ENCODE measurements at regions not wholly inside any gene's neighbourhood (a gene's known extent, or its start where the extent isn't known, plus 50 kb on each side); places are given as distances from the start of the nearest gene placed in this dataset.

DNA sequence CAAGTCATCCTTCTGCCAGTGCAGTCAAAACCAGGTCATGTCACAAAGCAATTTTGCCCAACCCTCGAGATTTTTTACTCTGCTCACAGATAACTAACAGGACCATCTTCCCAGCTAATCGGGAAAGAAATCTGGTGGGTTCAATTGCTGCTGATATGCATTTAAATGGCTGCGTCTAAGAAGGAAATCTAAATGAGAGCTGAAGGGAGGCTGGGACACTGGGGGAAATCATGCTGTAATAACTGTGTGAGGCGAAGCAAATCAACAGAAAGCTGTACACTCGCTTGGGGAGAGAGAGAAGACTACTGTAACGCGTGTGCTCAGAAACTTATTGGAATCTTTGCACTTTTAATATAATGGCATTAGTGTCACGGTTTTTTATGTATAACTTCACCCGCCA, 535.0 kb downstream of the CDK5RAP2 start:
- H3K36me3 Mint-ChIP-seq, result 0 out of 2 replicates have a peak, but pooled peaks cover 2% of the 10 kb centered on the region
- ATAC-seq (no peak), DNase-seq (ENCODE audit: low spot score) (no peak)
- no peak overlapping the region for H3K4me3 Mint-ChIP-seq
- no peaks in the 10 kb centered on the region for H3K27me3 Mint-ChIP-seq (ENCODE audit: low read depth)
- ChIA-PET CTCF (no interaction called here), POLR2A (interaction anchor here (0.8 kb wide), 1 partner anchor 18 kb away, joined by 3 read pairs; no protein-coding TSS in a partner anchor)
- TF ChIP-seq FOXP1 (CRISPR knock-in tag; IDR thresholded peaks at IDR 0.05; ENCODE audit: borderline replicate concordance), result no peak
- no peak for TF ChIP-seq AFF4 (CRISPR knock-in tag; IDR thresholded peaks at IDR 0.05; ENCODE audit: borderline replicate concordance)
- no peak for TF ChIP-seq ELF4 (CRISPR knock-in tag; IDR thresholded peaks at IDR 0.05; ENCODE audit: low read depth)
- no peak for TF ChIP-seq TEAD4 (CRISPR knock-in tag; IDR thresholded peaks at IDR 0.05)
- TF ChIP-seq USF1 (CRISPR knock-in tag; IDR thresholded peaks at IDR 0.05), result no peak
- TF ChIP-seq, protein P1, sequence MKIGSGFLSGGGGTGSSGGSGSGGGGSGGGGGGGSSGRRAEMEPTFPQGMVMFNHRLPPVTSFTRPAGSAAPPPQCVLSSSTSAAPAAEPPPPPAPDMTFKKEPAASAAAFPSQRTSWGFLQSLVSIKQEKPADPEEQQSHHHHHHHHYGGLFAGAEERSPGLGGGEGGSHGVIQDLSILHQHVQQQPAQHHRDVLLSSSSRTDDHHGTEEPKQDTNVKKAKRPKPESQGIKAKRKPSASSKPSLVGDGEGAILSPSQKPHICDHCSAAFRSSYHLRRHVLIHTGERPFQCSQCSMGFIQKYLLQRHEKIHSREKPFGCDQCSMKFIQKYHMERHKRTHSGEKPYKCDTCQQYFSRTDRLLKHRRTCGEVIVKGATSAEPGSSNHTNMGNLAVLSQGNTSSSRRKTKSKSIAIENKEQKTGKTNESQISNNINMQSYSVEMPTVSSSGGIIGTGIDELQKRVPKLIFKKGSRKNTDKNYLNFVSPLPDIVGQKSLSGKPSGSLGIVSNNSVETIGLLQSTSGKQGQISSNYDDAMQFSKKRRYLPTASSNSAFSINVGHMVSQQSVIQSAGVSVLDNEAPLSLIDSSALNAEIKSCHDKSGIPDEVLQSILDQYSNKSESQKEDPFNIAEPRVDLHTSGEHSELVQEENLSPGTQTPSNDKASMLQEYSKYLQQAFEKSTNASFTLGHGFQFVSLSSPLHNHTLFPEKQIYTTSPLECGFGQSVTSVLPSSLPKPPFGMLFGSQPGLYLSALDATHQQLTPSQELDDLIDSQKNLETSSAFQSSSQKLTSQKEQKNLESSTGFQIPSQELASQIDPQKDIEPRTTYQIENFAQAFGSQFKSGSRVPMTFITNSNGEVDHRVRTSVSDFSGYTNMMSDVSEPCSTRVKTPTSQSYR (CRISPR knock-in tag; IDR thresholded peaks at IDR 0.05), result no peak
- no peak for TF ChIP-seq ZNF416 (CRISPR knock-in tag; IDR thresholded peaks at IDR 0.05)
- TF ChIP-seq, protein P2, sequence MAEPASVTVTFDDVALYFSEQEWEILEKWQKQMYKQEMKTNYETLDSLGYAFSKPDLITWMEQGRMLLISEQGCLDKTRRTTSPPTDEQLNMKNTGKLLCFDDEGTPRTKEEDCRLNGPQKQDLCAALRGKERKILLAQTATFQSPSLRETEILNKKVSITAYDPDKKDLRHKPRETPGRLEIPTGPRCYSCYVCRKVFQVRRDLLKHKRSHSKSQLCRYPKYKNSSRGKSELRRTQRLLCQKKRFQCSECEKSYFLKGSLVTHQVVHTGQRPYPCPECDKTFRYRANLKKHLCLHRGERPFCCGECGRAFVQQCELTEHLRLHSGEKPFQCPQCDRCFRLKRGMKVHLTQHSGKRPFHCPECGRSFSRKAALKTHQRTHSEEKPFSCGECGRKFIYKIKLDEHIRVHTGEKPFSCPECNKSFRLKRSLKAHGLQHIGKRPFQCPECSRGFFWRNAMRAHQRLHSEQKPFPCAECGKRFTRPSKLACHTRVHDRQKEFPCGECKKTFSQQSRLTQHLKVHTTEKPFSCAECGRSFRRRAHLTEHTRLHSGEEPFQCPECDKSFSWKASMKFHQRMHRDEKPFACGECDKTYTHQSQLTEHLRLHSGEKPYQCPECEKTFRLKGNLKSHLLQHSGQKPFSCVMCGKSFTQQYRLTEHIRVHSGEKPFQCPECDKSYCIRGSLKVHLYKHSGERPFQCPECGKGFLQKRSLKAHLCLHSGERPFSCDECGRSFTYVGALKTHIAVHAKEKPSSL (CRISPR knock-in tag; conservative IDR thresholded peaks at IDR 0.05), result no peak
- no peak for TF ChIP-seq MXD4 (CRISPR knock-in tag; IDR thresholded peaks at IDR 0.05; ENCODE audit: borderline replicate concordance)
- TF ChIP-seq, protein P3, sequence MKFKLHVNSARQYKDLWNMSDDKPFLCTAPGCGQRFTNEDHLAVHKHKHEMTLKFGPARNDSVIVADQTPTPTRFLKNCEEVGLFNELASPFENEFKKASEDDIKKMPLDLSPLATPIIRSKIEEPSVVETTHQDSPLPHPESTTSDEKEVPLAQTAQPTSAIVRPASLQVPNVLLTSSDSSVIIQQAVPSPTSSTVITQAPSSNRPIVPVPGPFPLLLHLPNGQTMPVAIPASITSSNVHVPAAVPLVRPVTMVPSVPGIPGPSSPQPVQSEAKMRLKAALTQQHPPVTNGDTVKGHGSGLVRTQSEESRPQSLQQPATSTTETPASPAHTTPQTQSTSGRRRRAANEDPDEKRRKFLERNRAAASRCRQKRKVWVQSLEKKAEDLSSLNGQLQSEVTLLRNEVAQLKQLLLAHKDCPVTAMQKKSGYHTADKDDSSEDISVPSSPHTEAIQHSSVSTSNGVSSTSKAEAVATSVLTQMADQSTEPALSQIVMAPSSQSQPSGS (CRISPR knock-in tag; IDR thresholded peaks at IDR 0.05; ENCODE audit: borderline replicate concordance, low read depth), result no peak
- TF ChIP-seq ZNF138 (CRISPR knock-in tag; conservative IDR thresholded peaks at IDR 0.05), result no peak
- no peak for TF ChIP-seq NFATC4 (CRISPR knock-in tag; IDR thresholded peaks at IDR 0.05)
- no peak for TF ChIP-seq TEAD1 (CRISPR knock-in tag; IDR thresholded peaks at IDR 0.05)
- H3K27ac Mint-ChIP-seq, result no peak overlapping the region
- peaks cover 7% of the 10 kb centered on the region for H3K9me3 Mint-ChIP-seq
- H3K4me1 Mint-ChIP-seq, result peaks cover 9% of the 10 kb centered on the region

DNA sequence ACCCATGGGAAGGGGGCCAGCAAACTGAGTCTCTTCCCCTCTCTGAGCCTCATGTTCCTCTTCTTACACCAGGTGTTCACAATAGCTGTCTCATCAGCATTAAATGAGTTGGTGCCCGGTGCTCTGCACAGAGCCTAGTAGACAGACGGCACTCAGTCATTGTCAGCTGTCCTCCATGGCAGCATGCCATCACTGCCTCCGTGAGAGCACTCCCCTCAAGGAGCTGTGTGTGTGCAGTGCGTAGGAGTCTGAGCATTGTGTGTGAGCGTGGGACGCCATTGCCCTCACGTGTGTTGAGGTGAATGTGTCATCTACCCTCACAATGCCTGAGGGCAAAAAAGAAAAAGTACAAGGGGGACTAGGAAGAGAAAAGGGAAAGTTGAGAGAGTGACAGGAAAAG, 536.5 kb downstream of the CDK5RAP2 start:
- 0 out of 2 replicates have a peak, but pooled peaks cover 2% of the 10 kb centered on the region for H3K36me3 Mint-ChIP-seq
- DNase-seq (ENCODE audit: low spot score) (no peak), ATAC-seq (no peak)
- H3K27me3 Mint-ChIP-seq (ENCODE audit: low read depth), result no peaks in the 10 kb centered on the region
- H3K4me1 Mint-ChIP-seq, result peaks cover 24% of the 10 kb centered on the region
- CTCF ChIA-PET, result no interaction called here
- POLR2A ChIA-PET, result no interaction called here
- H3K27ac Mint-ChIP-seq, result no peak overlapping the region
- TF ChIP-seq PRRX2 (CRISPR knock-in tag; IDR thresholded peaks at IDR 0.05) (no peak), USF1 (CRISPR knock-in tag; IDR thresholded peaks at IDR 0.05) (no peak), TCF7 (CRISPR knock-in tag; IDR thresholded peaks at IDR 0.05; ENCODE audit: low read depth) (no peak), NFYB (CRISPR knock-in tag; conservative IDR thresholded peaks at IDR 0.05; ENCODE audit: low read depth) (no peak)
- TF ChIP-seq, protein P1 (CRISPR knock-in tag; IDR thresholded peaks at IDR 0.05), result no peak
- TF ChIP-seq, protein P4, sequence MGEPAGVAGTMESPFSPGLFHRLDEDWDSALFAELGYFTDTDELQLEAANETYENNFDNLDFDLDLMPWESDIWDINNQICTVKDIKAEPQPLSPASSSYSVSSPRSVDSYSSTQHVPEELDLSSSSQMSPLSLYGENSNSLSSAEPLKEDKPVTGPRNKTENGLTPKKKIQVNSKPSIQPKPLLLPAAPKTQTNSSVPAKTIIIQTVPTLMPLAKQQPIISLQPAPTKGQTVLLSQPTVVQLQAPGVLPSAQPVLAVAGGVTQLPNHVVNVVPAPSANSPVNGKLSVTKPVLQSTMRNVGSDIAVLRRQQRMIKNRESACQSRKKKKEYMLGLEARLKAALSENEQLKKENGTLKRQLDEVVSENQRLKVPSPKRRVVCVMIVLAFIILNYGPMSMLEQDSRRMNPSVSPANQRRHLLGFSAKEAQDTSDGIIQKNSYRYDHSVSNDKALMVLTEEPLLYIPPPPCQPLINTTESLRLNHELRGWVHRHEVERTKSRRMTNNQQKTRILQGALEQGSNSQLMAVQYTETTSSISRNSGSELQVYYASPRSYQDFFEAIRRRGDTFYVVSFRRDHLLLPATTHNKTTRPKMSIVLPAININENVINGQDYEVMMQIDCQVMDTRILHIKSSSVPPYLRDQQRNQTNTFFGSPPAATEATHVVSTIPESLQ (CRISPR knock-in tag; IDR thresholded peaks at IDR 0.05), result no peak
- H3K4me3 Mint-ChIP-seq, result no peak overlapping the region
- H3K9me3 Mint-ChIP-seq, result peaks cover 7% of the 10 kb centered on the region
